Central memory CD8-positive, alpha-beta T cell (primary cell): ENCODE measurements at regions not wholly inside any gene's neighbourhood (a gene's known extent, or its start where the extent isn't known, plus 50 kb on each side); places are given as distances from the start of the nearest gene placed in this dataset.

Experiments used
- ATAC-seq: fragments of 150-1000 bp; cut with Tn5 transposase; replicated peaks from 2 replicates; pipeline ENCODE4 v1.10.0; 2022; ENCODE audit warnings: mild to moderate bottlenecking, moderate FRiP score, moderate number of reproducible peaks; ENCODE audit not compliant: poor library complexity, severe bottlenecking; ENCODE audit errors: extremely low read depth
- DNase-seq, 2 donors: peaks; one replicate each; pipeline ENCODE4 v3.0.0; 2021; ENCODE audit warnings: low spot score in 2 of 2
- H3K27ac Mint-ChIP-seq: one replicate; pipeline ENCODE4 v1.8.0; 2022; ENCODE audit warnings: low read depth, mild to moderate bottlenecking, moderate library complexity, mixed read lengths
- H3K27me3 Mint-ChIP-seq: one replicate; pipeline ENCODE4 v1.8.0; 2022; ENCODE audit warnings: mixed read lengths
- H3K36me3 Mint-ChIP-seq: one replicate; pipeline ENCODE4 v1.8.0; 2022; ENCODE audit warnings: mild to moderate bottlenecking, moderate library complexity, mixed read lengths; ENCODE audit not compliant: insufficient read depth
- H3K4me1 Mint-ChIP-seq: one replicate; pipeline ENCODE4 v1.8.0; 2022; ENCODE audit warnings: mixed read lengths
- H3K4me3 Mint-ChIP-seq: one replicate; pipeline ENCODE4 v1.8.0; 2022; ENCODE audit warnings: mild to moderate bottlenecking, moderate library complexity, mixed read lengths
- H3K9me3 Mint-ChIP-seq: one replicate; pipeline ENCODE4 v1.8.0; 2022; ENCODE audit warnings: mixed read lengths

- H3K9me3 Mint-ChIP-seq = no peaks in the 10 kb centered on the region
- H3K4me1 Mint-ChIP-seq = no peaks in the 10 kb centered on the region
- no peaks in the 10 kb centered on the region for H3K36me3 Mint-ChIP-seq
- no peak overlapping the region for H3K4me3 Mint-ChIP-seq
- H3K27me3 Mint-ChIP-seq = peaks cover 39% of the 10 kb centered on the region
- DNase-seq (no peak), ATAC-seq (no peak)
- H3K27ac Mint-ChIP-seq = no peak overlapping the region
Observed at GRCh38 chr19:28889941-28890670, 322.8 kb downstream of the UQCRFS1 start.

GRCh38 chr19:28887920-28888618 is 324.9 kb downstream of the UQCRFS1 start:
- no peaks in the 10 kb centered on the region for H3K9me3 Mint-ChIP-seq
- no peak overlapping the region for H3K4me3 Mint-ChIP-seq
- no peaks in the 10 kb centered on the region for H3K36me3 Mint-ChIP-seq
- H3K4me1 Mint-ChIP-seq = no peaks in the 10 kb centered on the region
- peaks cover 58% of the 10 kb centered on the region for H3K27me3 Mint-ChIP-seq
- H3K27ac Mint-ChIP-seq = no peak overlapping the region
- no peak for ATAC-seq
- DNase-seq = no peak

GRCh38 chr19:28886708-28887107 is 326.2 kb downstream of the UQCRFS1 start:
- ATAC-seq (no peak), DNase-seq (no peak)
- no peak overlapping the region for H3K27ac Mint-ChIP-seq
- no peaks in the 10 kb centered on the region for H3K4me1 Mint-ChIP-seq
- no peaks in the 10 kb centered on the region for H3K36me3 Mint-ChIP-seq
- no peak overlapping the region for H3K4me3 Mint-ChIP-seq
- H3K27me3 Mint-ChIP-seq = peaks cover 72% of the 10 kb centered on the region
- H3K9me3 Mint-ChIP-seq = no peaks in the 10 kb centered on the region

- no peak for DNase-seq
- Mint-ChIP-seq H3K27ac (no peak overlapping the region), H3K4me1 (no peaks in the 10 kb centered on the region), H3K36me3 (no peaks in the 10 kb centered on the region), H3K4me3 (no peak overlapping the region), H3K27me3 (peaks cover 79% of the 10 kb centered on the region), H3K9me3 (no peaks in the 10 kb centered on the region)
- no peak for ATAC-seq
Observed at GRCh38 chr19:28885965-28886364, 327.0 kb downstream of the UQCRFS1 start.

- no peak for DNase-seq
- Mint-ChIP-seq H3K36me3 (no peaks in the 10 kb centered on the region), H3K27me3 (peaks cover 77% of the 10 kb centered on the region), H3K9me3 (no peaks in the 10 kb centered on the region), H3K4me3 (no peak overlapping the region), H3K4me1 (no peaks in the 10 kb centered on the region), H3K27ac (no peak overlapping the region)
- no peak for ATAC-seq
Observed at GRCh38 chr19:28884786-28885476, 328.0 kb downstream of the UQCRFS1 start.

- ATAC-seq (no peak), DNase-seq (no peak)
- H3K27ac Mint-ChIP-seq = no peak overlapping the region
- H3K9me3 Mint-ChIP-seq = no peaks in the 10 kb centered on the region
- no peak overlapping the region for H3K4me3 Mint-ChIP-seq
- no peaks in the 10 kb centered on the region for H3K4me1 Mint-ChIP-seq
- H3K36me3 Mint-ChIP-seq = no peaks in the 10 kb centered on the region
- peaks cover 61% of the 10 kb centered on the region for H3K27me3 Mint-ChIP-seq
Observed at GRCh38 chr19:28883241-28883693, 329.7 kb downstream of the UQCRFS1 start.

GRCh38 chr19:28882818-28883217 is 330.1 kb downstream of the UQCRFS1 start:
- no peak for DNase-seq
- no peaks in the 10 kb centered on the region for H3K4me1 Mint-ChIP-seq
- no peak for ATAC-seq
- H3K4me3 Mint-ChIP-seq = no peak overlapping the region
- H3K9me3 Mint-ChIP-seq = no peaks in the 10 kb centered on the region
- H3K27me3 Mint-ChIP-seq = peaks cover 57% of the 10 kb centered on the region
- H3K27ac Mint-ChIP-seq = no peak overlapping the region
- H3K36me3 Mint-ChIP-seq = no peaks in the 10 kb centered on the region

- no peak for ATAC-seq
- no peak for DNase-seq
Observed at GRCh38 chr19:28881616-28882015, 331.3 kb downstream of the UQCRFS1 start.

GRCh38 chr19:28880735-28881401 is 332.1 kb downstream of the UQCRFS1 start:
- no peaks in the 10 kb centered on the region for H3K9me3 Mint-ChIP-seq
- H3K4me3 Mint-ChIP-seq = no peak overlapping the region
- ATAC-seq (no peak), DNase-seq (no peak)
- H3K27me3 Mint-ChIP-seq = peaks cover 47% of the 10 kb centered on the region
- no peaks in the 10 kb centered on the region for H3K4me1 Mint-ChIP-seq
- no peaks in the 10 kb centered on the region for H3K36me3 Mint-ChIP-seq
- H3K27ac Mint-ChIP-seq = no peak overlapping the region

More at GRCh38 chr19:28881616-28882015, 331.3 kb downstream of the UQCRFS1 start:
- H3K36me3 Mint-ChIP-seq = no peaks in the 10 kb centered on the region
- no peaks in the 10 kb centered on the region for H3K9me3 Mint-ChIP-seq
- peaks cover 54% of the 10 kb centered on the region for H3K27me3 Mint-ChIP-seq
- no peaks in the 10 kb centered on the region for H3K4me1 Mint-ChIP-seq
- no peak overlapping the region for H3K27ac Mint-ChIP-seq
- no peak overlapping the region for H3K4me3 Mint-ChIP-seq

- H3K4me1 Mint-ChIP-seq = no peaks in the 10 kb centered on the region
- H3K4me3 Mint-ChIP-seq = no peak overlapping the region
- ATAC-seq (no peak), DNase-seq (peak; percentile 19 to 20)
- peaks cover 34% of the 10 kb centered on the region for H3K27me3 Mint-ChIP-seq
- no peaks in the 10 kb centered on the region for H3K36me3 Mint-ChIP-seq
- no peaks in the 10 kb centered on the region for H3K9me3 Mint-ChIP-seq
- no peak overlapping the region for H3K27ac Mint-ChIP-seq
Observed at GRCh38 chr19:28878862-28879566, 333.9 kb downstream of the UQCRFS1 start.

GRCh38 chr19:28876609-28877123 is 336.3 kb downstream of the UQCRFS1 start:
- DNase-seq (no peak), ATAC-seq (no peak)
- peaks cover 29% of the 10 kb centered on the region for H3K27me3 Mint-ChIP-seq
- H3K27ac Mint-ChIP-seq = no peak overlapping the region
- no peak overlapping the region for H3K4me3 Mint-ChIP-seq
- no peaks in the 10 kb centered on the region for H3K4me1 Mint-ChIP-seq
- no peaks in the 10 kb centered on the region for H3K36me3 Mint-ChIP-seq
- H3K9me3 Mint-ChIP-seq = no peaks in the 10 kb centered on the region

GRCh38 chr19:28874742-28875141 is 338.2 kb downstream of the UQCRFS1 start:
- ATAC-seq (no peak), DNase-seq (no peak)
- Mint-ChIP-seq H3K27ac (no peak overlapping the region), H3K4me3 (no peak overlapping the region), H3K4me1 (no peaks in the 10 kb centered on the region), H3K9me3 (no peaks in the 10 kb centered on the region), H3K27me3 (peaks cover 35% of the 10 kb centered on the region), H3K36me3 (no peaks in the 10 kb centered on the region)
